ENCODE measurements at regions not wholly inside any gene's neighbourhood (a gene's known extent, or its start where the extent isn't known, plus 50 kb on each side); places are given as distances from the start of the nearest gene placed in this dataset.

DNA sequence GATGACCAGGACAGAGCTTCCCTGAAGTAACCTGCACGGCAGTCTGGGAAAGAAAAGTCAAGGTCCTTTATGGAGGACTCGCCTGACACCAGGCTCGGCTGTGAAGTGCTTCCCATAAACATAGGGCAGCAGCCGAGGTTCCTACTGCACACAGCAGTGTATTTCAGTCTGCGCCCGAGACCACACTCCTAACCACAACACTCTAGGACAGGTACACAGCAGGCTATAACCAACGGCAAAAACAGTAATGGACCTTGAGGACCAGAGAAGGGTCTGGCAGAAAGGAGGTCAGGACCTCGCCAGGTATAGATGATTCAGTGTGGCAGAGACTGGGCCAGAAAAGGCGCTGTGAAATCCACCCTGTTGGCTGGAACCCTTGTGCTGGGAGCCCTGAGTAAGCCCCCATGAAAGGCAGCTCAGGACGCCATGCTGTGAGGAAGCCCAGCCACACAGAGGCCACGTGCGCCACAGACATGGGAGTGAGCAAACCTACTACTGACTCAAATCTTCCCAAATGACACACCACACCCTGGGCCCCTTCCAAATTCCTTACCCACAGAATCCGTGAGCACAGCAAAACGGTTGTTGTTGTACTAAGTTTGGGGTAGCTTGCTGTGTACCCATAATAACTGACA, 129.6 kb upstream of the CST7 start:
- Mint-ChIP-seq H3K27ac (ENCODE audit: unreplicated experiment) (no peak overlapping the region), H3K4me1 (no peaks in the 10 kb centered on the region), H3K4me3 (no peak overlapping the region), H3K9me3 (no peaks in the 10 kb centered on the region), H3K36me3 (ENCODE audit: low read depth) (no peaks in the 10 kb centered on the region), H3K27me3 (ENCODE audit: low read depth) (no peaks in the 10 kb centered on the region)
- no peak for DNase-seq (ENCODE audit: low read depth, low spot score)
- TF ChIP-seq, protein P1, sequence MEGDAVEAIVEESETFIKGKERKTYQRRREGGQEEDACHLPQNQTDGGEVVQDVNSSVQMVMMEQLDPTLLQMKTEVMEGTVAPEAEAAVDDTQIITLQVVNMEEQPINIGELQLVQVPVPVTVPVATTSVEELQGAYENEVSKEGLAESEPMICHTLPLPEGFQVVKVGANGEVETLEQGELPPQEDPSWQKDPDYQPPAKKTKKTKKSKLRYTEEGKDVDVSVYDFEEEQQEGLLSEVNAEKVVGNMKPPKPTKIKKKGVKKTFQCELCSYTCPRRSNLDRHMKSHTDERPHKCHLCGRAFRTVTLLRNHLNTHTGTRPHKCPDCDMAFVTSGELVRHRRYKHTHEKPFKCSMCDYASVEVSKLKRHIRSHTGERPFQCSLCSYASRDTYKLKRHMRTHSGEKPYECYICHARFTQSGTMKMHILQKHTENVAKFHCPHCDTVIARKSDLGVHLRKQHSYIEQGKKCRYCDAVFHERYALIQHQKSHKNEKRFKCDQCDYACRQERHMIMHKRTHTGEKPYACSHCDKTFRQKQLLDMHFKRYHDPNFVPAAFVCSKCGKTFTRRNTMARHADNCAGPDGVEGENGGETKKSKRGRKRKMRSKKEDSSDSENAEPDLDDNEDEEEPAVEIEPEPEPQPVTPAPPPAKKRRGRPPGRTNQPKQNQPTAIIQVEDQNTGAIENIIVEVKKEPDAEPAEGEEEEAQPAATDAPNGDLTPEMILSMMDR (conservative IDR thresholded peaks at IDR 0.05) = no peak

DNA sequence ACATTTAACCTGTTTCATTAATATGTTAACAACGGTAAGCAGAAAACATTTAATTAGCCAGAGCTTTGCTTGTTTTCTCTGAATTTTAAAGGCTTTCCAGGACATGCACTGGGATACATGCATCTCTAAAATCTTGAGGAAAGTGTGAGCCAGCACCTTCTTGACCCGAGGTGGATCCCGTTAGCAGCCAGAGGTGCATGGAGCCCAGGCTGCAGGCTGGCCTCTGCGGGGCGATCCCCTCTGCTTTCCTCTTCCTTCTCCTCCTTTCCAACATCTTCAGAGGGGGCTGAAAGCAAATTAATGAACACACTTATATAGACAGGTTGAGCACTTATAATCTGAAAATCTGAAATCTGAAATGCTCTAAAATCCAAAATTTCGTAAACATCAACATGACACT, 128.7 kb upstream of the CST7 start:
- H3K27me3 Mint-ChIP-seq (ENCODE audit: low read depth) = no peaks in the 10 kb centered on the region
- no peaks in the 10 kb centered on the region for H3K36me3 Mint-ChIP-seq (ENCODE audit: low read depth)
- no peak overlapping the region for H3K4me3 Mint-ChIP-seq
- H3K9me3 Mint-ChIP-seq = no peaks in the 10 kb centered on the region
- H3K4me1 Mint-ChIP-seq = no peaks in the 10 kb centered on the region
- TF ChIP-seq, protein P1 (conservative IDR thresholded peaks at IDR 0.05) = no peak
- no peak overlapping the region for H3K27ac Mint-ChIP-seq (ENCODE audit: unreplicated experiment)
- no peak for DNase-seq (ENCODE audit: low read depth, low spot score)

DNA sequence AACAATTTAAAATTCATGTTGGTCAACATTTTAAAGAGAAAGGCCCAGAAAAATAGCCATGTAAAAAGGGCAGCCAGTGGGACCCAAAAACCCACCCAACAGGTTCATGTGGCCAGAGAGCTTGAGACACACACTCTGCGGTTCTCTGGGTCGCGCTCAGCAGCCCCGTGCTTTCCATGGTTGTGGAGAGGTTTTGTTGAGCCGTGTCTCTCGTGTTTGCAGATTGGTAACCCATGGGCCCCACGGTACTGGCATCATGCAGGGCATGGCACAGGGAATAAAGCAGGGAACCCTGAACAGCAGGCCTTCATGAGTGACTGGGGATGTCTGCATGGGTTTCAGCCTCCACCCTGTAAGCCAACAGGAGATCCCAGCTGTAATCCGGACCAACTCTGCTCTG, 127.7 kb upstream of the CST7 start:
- no peak for DNase-seq (ENCODE audit: low read depth, low spot score)
- Mint-ChIP-seq H3K4me1 (no peaks in the 10 kb centered on the region), H3K27me3 (ENCODE audit: low read depth) (no peaks in the 10 kb centered on the region), H3K4me3 (no peak overlapping the region), H3K27ac (ENCODE audit: unreplicated experiment) (no peak overlapping the region), H3K36me3 (ENCODE audit: low read depth) (no peaks in the 10 kb centered on the region), H3K9me3 (no peaks in the 10 kb centered on the region)
- TF ChIP-seq, protein P1 (conservative IDR thresholded peaks at IDR 0.05) = no peak

DNA sequence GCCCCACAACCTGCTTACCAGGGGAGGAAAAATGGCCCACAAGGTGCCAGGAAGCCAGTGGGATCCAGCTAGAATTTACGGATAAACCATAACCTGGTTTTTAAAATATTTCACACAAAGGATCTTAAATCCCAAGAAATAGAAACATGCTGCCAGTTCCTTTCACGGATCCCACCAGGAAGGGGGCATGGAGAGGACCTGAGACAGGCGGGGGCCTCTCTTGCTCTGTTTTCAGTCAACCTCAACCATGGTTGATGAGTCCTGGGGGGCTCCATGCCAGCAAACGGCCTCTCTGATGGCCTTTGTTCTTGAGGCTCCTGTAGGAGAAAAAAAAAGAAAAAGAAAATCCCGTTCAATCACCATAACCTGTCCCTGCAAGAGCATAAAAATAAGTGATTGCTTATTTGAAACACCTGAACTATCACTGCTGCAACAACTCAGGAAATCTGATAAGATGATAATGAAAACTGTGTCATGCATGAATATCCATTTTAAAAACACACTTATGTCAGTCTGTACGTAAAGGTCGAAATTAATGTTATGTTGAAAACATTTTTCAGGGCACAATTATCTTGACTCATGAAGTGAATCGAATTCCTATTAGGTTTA, 125.8 kb upstream of the CST7 start:
- Mint-ChIP-seq H3K9me3 (no peaks in the 10 kb centered on the region), H3K27me3 (ENCODE audit: low read depth) (no peaks in the 10 kb centered on the region), H3K4me3 (no peak overlapping the region), H3K27ac (ENCODE audit: unreplicated experiment) (no peak overlapping the region), H3K36me3 (ENCODE audit: low read depth) (no peaks in the 10 kb centered on the region), H3K4me1 (no peaks in the 10 kb centered on the region)
- no peak for DNase-seq (ENCODE audit: low read depth, low spot score)
- TF ChIP-seq, protein P1 (conservative IDR thresholded peaks at IDR 0.05) = no peak

DNA sequence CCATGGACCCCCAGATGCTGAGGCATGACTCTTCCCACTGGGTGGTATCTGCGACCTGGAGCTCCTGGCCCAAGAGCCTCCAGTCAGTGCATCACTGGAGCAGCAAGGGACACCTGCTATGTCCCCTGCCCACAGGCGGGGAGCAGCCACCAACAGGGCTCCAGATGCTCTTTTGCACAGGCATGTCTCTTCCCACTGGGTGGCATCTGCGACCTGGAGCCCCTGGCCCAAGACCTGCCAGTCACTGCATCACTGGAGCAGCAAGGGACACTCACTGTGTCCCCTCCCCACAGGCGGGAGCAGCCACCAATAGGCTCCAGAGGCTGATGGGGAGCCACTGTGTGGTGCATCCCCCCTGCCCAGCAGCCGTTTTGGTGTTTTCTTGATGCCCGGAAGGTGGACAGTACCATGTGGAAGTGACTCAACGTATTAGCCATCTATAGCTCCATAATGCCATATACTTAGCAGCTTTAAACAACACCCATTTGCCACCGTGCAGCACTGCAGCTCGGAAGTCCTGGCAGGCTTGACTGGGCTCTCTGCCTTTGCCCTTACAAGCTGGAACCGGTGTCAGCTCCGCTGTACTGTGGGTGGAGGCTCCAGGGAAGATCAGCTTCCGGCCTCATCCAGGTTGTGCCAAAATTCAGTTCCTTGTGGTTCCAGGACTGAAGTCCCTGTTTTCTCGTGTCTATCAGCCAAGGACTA, 124.9 kb upstream of the CST7 start:
- H3K9me3 Mint-ChIP-seq = no peaks in the 10 kb centered on the region
- H3K4me3 Mint-ChIP-seq = no peak overlapping the region
- TF ChIP-seq, protein P1 (conservative IDR thresholded peaks at IDR 0.05) = no peak
- H3K36me3 Mint-ChIP-seq (ENCODE audit: low read depth) = no peaks in the 10 kb centered on the region
- no peak overlapping the region for H3K27ac Mint-ChIP-seq (ENCODE audit: unreplicated experiment)
- H3K27me3 Mint-ChIP-seq (ENCODE audit: low read depth) = no peaks in the 10 kb centered on the region
- no peak for DNase-seq (ENCODE audit: low read depth, low spot score)
- H3K4me1 Mint-ChIP-seq = no peaks in the 10 kb centered on the region
